GM23338 (cell line): ENCODE measurements at regions not wholly inside any gene's neighbourhood (a gene's known extent, or its start where the extent isn't known, plus 50 kb on each side); places are given as distances from the start of the nearest gene placed in this dataset.

Experiments
- ATAC-seq: fragments of 200-7000 bp; cut with Tn5 transposase; 3 replicates; pipeline ENCODE4 v1.9.1; 2020
- DNase-seq: peaks from one replicate; pipeline ENCODE4 v3.0.0-alpha.2; 2015; ENCODE audit warnings: low spot score
- H2AFZ ChIP-seq: fragments of 200-600 bp; sonication (generic); 2 replicates; pipeline ENCODE4 v1.8.0; 2016; ENCODE audit warnings: antibody characterized with exemption, mild to moderate bottlenecking, moderate library complexity
- H3F3A ChIP-seq: fragments of 200-600 bp; sonication (generic); replicated peaks from 2 replicates; pipeline ENCODE4 v1.8.0; 2017; ENCODE audit warnings: antibody characterized with exemption, mixed run types, low read depth
- H3K27ac ChIP-seq: fragments of 200-600 bp; sonication (generic); 2 replicates; pipeline ENCODE4 v1.6.1; 2016; ENCODE audit warnings: low read depth
- H3K27me3 ChIP-seq: fragments of 200-600 bp; sonication (generic); 2 replicates; pipeline ENCODE4 v1.8.0; 2016; ENCODE audit warnings: mild to moderate bottlenecking, mixed run types, moderate library complexity; ENCODE audit not compliant: insufficient read depth
- H3K36me3 ChIP-seq: fragments of 200-600 bp; sonication (generic); 2 replicates; pipeline ENCODE4 v1.8.0; 2016; ENCODE audit warnings: mild to moderate bottlenecking; ENCODE audit not compliant: insufficient read depth
- H3K4me1 ChIP-seq: fragments of 200-600 bp; sonication (generic); 2 replicates; pipeline ENCODE4 v1.8.0; 2016; ENCODE audit warnings: mild to moderate bottlenecking, moderate library complexity; ENCODE audit not compliant: insufficient read depth
- H3K4me2 ChIP-seq: fragments of 200-600 bp; sonication (generic); 2 replicates; pipeline ENCODE4 v1.7.1; 2017; ENCODE audit warnings: mixed run types
- H3K4me3 ChIP-seq: fragments of 200-600 bp; sonication (generic); 2 replicates; pipeline ENCODE4 v1.6.1; 2016; ENCODE audit warnings: mixed run types
- H3K79me2 ChIP-seq: fragments of 200-600 bp; sonication (generic); replicated peaks from 2 replicates; pipeline ENCODE4 v1.8.0; 2017; ENCODE audit warnings: mild to moderate bottlenecking; ENCODE audit not compliant: insufficient read depth
- H3K9me2 ChIP-seq: fragments of 200-600 bp; sonication (generic); 2 replicates; pipeline ENCODE4 v1.8.0; 2017; ENCODE audit not compliant: insufficient read depth
- H4K20me1 ChIP-seq: fragments of 200-600 bp; sonication (generic); replicated peaks from 2 replicates; pipeline ENCODE4 v1.8.0; 2017; ENCODE audit warnings: mild to moderate bottlenecking; ENCODE audit not compliant: insufficient read depth
- H3K27ac Mint-ChIP-seq: 2 replicates; pipeline ENCODE4 v1.8.0; 2020; ENCODE audit warnings: inconsistent platforms, mild to moderate bottlenecking, moderate library complexity, mixed read lengths
- H3K27me3 Mint-ChIP-seq: 3 replicates; pipeline ENCODE4 v1.8.0; 2022; ENCODE audit warnings: low read depth, mild to moderate bottlenecking, moderate library complexity, mixed read lengths, inconsistent platforms; ENCODE audit not compliant: insufficient read depth, poor library complexity
- H3K36me3 Mint-ChIP-seq: 3 replicates; pipeline ENCODE4 v1.8.0; 2021; ENCODE audit warnings: low read depth, mild to moderate bottlenecking, inconsistent platforms, moderate library complexity, mixed read lengths
- H3K4me1 Mint-ChIP-seq: 3 replicates; pipeline ENCODE4 v1.8.0; 2020; ENCODE audit warnings: mild to moderate bottlenecking, inconsistent platforms, mixed read lengths
- H3K4me3 Mint-ChIP-seq: 3 replicates; pipeline ENCODE4 v1.8.0; 2021; ENCODE audit warnings: moderate library complexity, mild to moderate bottlenecking, inconsistent platforms, mixed read lengths
- H3K9me3 Mint-ChIP-seq: 3 replicates; pipeline ENCODE4 v1.8.0; 2020; ENCODE audit warnings: moderate library complexity, mild to moderate bottlenecking, inconsistent platforms, mixed read lengths
- CREB1 ChIP-seq: fragments of 250-450 bp; sonication (Bioruptor Pico); IDR thresholded peaks from 2 replicates; pipeline ENCODE4 v1.5.0; 2020; ENCODE audit warnings: low read depth, mild to moderate bottlenecking, moderate library complexity
- JUNB ChIP-seq: IDR thresholded peaks from one replicate; pipeline ENCODE4 v1.6.1; 2016; ENCODE audit warnings: antibody characterized with exemption; ENCODE audit not compliant: unreplicated experiment
- NANOG ChIP-seq: IDR thresholded peaks from 2 replicates; pipeline ENCODE4 v1.6.1; 2016; ENCODE audit warnings: antibody characterized with exemption, borderline replicate concordance
- REST ChIP-seq: IDR thresholded peaks from one replicate; pipeline ENCODE4 v1.6.1; 2018; ENCODE audit warnings: antibody characterized with exemption; ENCODE audit not compliant: unreplicated experiment
- STAT1 ChIP-seq: IDR thresholded peaks from one replicate; pipeline ENCODE4 v1.6.1; 2016; ENCODE audit warnings: antibody characterized with exemption; ENCODE audit not compliant: unreplicated experiment
- ZNF331 ChIP-seq: fragments of 250-450 bp; sonication (Bioruptor Pico); IDR thresholded peaks from 2 replicates; pipeline ENCODE4 v1.5.0; 2020; ENCODE audit warnings: low read depth, mild to moderate bottlenecking, moderate library complexity
- ZNF462 ChIP-seq: fragments of 250-450 bp; sonication (Bioruptor Pico); IDR thresholded peaks from 2 replicates; pipeline ENCODE4 v1.5.0; 2020; ENCODE audit warnings: mild to moderate bottlenecking, moderate library complexity
- TF ChIP-seq, protein P1 (sequence below): IDR thresholded peaks from 2 replicates; pipeline ENCODE4 v1.6.1; 2016; ENCODE audit warnings: antibody characterized with exemption
- TF ChIP-seq, protein P2 (sequence below), 2 experiments: fragments of 200-600 bp in 1 of 2; sonication (generic) in 1 of 2; conservative IDR thresholded peaks; 2 replicates each; pipeline versions ENCODE4 v1.5.1 to v1.6.1; 2016 to 2017; ENCODE audit warnings: antibody characterized with exemption in 2 of 2, low read depth in 2 of 2, mild to moderate bottlenecking in 2 of 2, moderate library complexity in 1 of 2

DNA sequence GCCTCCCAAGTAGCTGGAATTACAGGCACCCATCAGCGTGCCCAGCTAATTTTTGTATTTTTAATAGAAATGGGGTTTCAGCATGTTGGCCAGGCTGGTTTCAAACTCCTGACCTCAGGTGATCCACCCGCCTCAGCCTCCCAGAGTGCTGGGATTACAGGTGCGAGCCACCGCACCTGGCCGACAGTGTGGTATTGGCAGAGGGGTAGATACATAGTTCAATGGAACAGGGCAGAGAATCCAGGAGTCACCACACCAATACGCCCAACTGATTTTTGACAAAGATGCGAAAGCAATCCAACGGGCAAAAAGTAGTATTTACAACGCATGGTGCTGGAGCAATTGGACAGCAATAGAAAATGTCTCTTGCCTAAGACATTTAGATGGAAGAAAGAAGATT, 164.0 kb upstream of the PPP1R26 start:
- H3K4me1 Mint-ChIP-seq = peaks cover 18% of the 10 kb centered on the region
- no peaks in the 10 kb centered on the region for H4K20me1 ChIP-seq
- no peaks in the 10 kb centered on the region for H3K9me2 ChIP-seq
- H2AFZ ChIP-seq = no peak overlapping the region
- peaks cover 10% of the 10 kb centered on the region; the same call in 1 of the 2 replicates for H3K36me3 ChIP-seq
- DNase-seq = no peak
- no peak for ATAC-seq
- H3K4me3 Mint-ChIP-seq = no peak overlapping the region
- no peaks in the 10 kb centered on the region for H3K79me2 ChIP-seq
- no peak overlapping the region for H3K4me2 ChIP-seq
- no peaks in the 10 kb centered on the region for H3K27me3 ChIP-seq
- H3K4me3 ChIP-seq = no peak overlapping the region
- TF ChIP-seq STAT1 (no peak), NANOG (no peak), CREB1 (CRISPR knock-in tag) (no peak), ZNF331 (CRISPR knock-in tag) (no peak), JUNB (no peak), ZNF462 (CRISPR knock-in tag) (no peak), REST (no peak)
- TF ChIP-seq, protein P1, sequence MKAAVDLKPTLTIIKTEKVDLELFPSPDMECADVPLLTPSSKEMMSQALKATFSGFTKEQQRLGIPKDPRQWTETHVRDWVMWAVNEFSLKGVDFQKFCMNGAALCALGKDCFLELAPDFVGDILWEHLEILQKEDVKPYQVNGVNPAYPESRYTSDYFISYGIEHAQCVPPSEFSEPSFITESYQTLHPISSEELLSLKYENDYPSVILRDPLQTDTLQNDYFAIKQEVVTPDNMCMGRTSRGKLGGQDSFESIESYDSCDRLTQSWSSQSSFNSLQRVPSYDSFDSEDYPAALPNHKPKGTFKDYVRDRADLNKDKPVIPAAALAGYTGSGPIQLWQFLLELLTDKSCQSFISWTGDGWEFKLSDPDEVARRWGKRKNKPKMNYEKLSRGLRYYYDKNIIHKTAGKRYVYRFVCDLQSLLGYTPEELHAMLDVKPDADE = no peak
- TF ChIP-seq, protein P2, sequence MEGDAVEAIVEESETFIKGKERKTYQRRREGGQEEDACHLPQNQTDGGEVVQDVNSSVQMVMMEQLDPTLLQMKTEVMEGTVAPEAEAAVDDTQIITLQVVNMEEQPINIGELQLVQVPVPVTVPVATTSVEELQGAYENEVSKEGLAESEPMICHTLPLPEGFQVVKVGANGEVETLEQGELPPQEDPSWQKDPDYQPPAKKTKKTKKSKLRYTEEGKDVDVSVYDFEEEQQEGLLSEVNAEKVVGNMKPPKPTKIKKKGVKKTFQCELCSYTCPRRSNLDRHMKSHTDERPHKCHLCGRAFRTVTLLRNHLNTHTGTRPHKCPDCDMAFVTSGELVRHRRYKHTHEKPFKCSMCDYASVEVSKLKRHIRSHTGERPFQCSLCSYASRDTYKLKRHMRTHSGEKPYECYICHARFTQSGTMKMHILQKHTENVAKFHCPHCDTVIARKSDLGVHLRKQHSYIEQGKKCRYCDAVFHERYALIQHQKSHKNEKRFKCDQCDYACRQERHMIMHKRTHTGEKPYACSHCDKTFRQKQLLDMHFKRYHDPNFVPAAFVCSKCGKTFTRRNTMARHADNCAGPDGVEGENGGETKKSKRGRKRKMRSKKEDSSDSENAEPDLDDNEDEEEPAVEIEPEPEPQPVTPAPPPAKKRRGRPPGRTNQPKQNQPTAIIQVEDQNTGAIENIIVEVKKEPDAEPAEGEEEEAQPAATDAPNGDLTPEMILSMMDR (conservative IDR thresholded peaks at IDR 0.05; ENCODE audit: low read depth in 2 of 2) = no peak
- peaks cover 7% of the 10 kb centered on the region for H3K27me3 Mint-ChIP-seq
- no peak overlapping the region for H3K27ac ChIP-seq
- peaks cover 13% of the 10 kb centered on the region for H3K36me3 Mint-ChIP-seq
- no peaks in the 10 kb centered on the region for H3F3A ChIP-seq
- H3K4me1 ChIP-seq = peaks cover 14% of the 10 kb centered on the region
- H3K9me3 Mint-ChIP-seq = peaks cover 22% of the 10 kb centered on the region
- H3K27ac Mint-ChIP-seq = no peak overlapping the region
